WI38 (cell line): ENCODE measurements at regions not wholly inside any gene's neighbourhood (a gene's known extent, or its start where the extent isn't known, plus 50 kb on each side); places are given as distances from the start of the nearest gene placed in this dataset.

Source experiments
- H3K4me3 ChIP-seq: 2 replicates; pipeline ENCODE4 v1.5.1; 2011; ENCODE audit warnings: low read depth, mild to moderate bottlenecking, control low read depth, low read length
- CTCF ChIP-seq: IDR thresholded peaks from 2 replicates; pipeline ENCODE4 v1.5.1; 2012; ENCODE audit warnings: low read depth, mild to moderate bottlenecking, control low read depth, low read length

- H3K4me3 ChIP-seq, result no peak overlapping the region
- TF ChIP-seq CTCF, result no peak
These were observed 118.1 kb downstream of the RPL22L1 start for GRCh38 chr3:170751899-170752293.

GRCh38 chr3:170751083-170751898 is 118.7 kb downstream of the RPL22L1 start:
- no peak overlapping the region for H3K4me3 ChIP-seq
- no peak for TF ChIP-seq CTCF

- no peak overlapping the region for H3K4me3 ChIP-seq
- TF ChIP-seq CTCF, result no peak
These were observed 119.5 kb downstream of the RPL22L1 start for GRCh38 chr3:170750478-170750830.

- H3K4me3 ChIP-seq, result no peak overlapping the region
- TF ChIP-seq CTCF, result no peak
These were observed 120.1 kb downstream of the RPL22L1 start for GRCh38 chr3:170749765-170750477.

- TF ChIP-seq CTCF, result no peak
These were observed 120.8 kb downstream of the RPL22L1 start for GRCh38 chr3:170749185-170749584.

GRCh38 chr3:170746175-170746942 is 123.6 kb downstream of the RPL22L1 start:
- no peak overlapping the region for H3K4me3 ChIP-seq
- no peak for TF ChIP-seq CTCF

More at GRCh38 chr3:170749185-170749584, 120.8 kb downstream of the RPL22L1 start:
- no peak overlapping the region for H3K4me3 ChIP-seq
